GM10266 (cell line): ENCODE measurements at regions not wholly inside any gene's neighbourhood (a gene's known extent, or its start where the extent isn't known, plus 50 kb on each side); places are given as distances from the start of the nearest gene placed in this dataset.

ENCODE experiments used
- DNase-seq: peaks from one replicate; pipeline ENCODE4 v3.0.0; 2012; ENCODE audit errors: extremely low spot score
- TF ChIP-seq, protein P1 (sequence below): IDR thresholded peaks from 2 replicates; pipeline ENCODE4 v1.5.1; 2012; ENCODE audit warnings: mild to moderate bottlenecking, low read depth; ENCODE audit not compliant: control insufficient read depth, insufficient read depth; ENCODE audit errors: missing control alignments

DNA sequence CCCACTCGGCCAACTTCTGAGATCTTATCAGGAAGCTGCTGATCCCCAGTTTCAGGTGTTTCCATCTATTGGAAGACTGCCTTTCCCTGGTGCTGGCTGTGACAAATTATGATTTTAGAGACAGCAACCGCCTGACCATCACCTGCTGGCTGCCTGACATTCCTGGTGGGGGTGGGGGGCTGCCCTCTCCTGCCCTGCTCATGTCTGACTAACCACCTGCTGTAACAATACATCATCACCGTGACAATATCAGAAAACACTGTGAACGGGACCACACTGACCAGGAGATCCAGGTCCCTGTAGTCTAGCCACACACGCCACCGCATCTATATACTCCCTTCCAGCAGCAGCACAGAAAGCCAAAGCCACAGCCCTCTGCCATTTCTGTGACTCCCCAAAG, 537.5 kb downstream of the QKI start:
- TF ChIP-seq, protein P1, sequence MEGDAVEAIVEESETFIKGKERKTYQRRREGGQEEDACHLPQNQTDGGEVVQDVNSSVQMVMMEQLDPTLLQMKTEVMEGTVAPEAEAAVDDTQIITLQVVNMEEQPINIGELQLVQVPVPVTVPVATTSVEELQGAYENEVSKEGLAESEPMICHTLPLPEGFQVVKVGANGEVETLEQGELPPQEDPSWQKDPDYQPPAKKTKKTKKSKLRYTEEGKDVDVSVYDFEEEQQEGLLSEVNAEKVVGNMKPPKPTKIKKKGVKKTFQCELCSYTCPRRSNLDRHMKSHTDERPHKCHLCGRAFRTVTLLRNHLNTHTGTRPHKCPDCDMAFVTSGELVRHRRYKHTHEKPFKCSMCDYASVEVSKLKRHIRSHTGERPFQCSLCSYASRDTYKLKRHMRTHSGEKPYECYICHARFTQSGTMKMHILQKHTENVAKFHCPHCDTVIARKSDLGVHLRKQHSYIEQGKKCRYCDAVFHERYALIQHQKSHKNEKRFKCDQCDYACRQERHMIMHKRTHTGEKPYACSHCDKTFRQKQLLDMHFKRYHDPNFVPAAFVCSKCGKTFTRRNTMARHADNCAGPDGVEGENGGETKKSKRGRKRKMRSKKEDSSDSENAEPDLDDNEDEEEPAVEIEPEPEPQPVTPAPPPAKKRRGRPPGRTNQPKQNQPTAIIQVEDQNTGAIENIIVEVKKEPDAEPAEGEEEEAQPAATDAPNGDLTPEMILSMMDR = no peak
- no peak for DNase-seq

DNA sequence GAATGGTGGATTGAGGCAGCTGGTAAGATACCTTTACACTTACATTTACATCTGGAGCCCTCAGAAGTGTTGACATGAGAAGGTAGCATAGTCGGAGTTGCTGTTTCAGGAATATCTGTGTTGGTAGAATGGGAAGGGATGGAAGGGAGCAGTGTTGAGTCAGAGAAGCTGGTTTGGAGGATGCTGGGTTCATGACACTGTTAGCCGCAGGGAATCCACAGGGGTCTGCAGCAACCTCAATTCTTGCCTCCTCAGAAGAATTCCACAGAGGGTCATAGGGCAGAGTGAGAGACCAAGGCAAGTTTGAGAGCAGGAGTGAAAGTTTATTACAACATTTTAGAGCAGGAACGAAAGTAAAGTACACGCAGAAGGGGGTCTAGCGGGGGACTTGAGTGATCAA, 536.8 kb downstream of the QKI start:
- TF ChIP-seq, protein P1 = no peak
- DNase-seq = no peak

DNA sequence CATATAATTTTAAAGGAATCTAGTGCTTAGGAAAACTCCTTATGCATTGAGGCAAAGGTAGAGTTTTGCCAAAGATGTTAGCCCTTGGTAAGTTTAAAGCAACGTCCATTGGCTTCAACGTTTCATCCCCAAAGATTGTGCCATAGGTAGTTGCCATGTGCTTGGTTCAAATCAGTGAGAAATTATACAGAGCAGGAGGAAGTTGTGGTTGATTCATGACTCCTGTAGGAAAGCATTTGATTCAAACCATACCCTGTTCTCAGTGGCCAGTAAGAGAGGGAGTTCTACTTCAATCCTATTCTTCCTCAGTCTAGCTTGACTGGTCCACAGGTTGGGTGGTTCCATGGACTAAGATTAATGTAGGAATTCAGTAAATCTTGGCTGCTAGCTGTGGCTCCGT, 535.6 kb downstream of the QKI start:
- DNase-seq = no peak

DNA sequence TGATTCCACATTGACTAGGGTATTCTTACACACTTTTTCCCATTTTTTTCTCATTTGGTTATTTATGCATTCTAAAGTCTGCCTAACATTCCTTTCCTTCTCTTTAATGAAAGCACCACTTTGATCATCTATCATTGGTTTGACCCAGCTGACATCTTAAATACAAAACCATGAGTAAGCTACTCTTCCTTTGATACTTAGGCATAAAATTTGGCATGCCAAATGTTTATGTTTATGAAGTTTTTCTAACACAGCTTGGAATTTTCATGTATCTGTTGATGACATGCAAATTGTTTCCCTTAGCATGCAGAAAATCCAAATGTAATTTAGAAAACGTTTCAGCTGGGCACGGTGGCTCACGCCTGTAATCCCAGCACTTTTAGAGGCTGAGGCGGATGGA, 534.9 kb downstream of the QKI start:
- TF ChIP-seq, protein P1 = no peak
- no peak for DNase-seq

More for the DNA sequence above, 535.6 kb downstream of the QKI start:
- TF ChIP-seq, protein P1 = no peak

DNA sequence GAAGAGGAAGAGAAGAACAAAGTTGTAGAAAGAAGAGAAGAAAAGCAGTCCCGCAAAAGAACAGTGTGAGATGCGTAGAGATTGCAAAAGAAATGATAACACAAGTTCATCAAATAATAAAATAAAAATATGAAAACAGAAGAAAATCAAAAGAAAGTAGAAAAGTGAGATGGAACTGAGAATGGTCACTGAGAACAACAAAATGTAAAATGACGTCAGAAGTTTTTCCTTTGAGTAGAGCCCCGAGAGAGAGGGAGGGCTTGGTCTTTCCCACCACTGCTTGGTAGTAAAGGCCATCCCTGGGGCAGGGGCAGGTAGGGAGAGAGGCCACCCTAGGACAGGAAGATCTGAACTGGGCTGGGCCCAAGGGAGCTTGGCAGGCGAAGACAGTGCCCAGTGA, 533.7 kb downstream of the QKI start:
- TF ChIP-seq, protein P1 = no peak
- DNase-seq = no peak

DNA sequence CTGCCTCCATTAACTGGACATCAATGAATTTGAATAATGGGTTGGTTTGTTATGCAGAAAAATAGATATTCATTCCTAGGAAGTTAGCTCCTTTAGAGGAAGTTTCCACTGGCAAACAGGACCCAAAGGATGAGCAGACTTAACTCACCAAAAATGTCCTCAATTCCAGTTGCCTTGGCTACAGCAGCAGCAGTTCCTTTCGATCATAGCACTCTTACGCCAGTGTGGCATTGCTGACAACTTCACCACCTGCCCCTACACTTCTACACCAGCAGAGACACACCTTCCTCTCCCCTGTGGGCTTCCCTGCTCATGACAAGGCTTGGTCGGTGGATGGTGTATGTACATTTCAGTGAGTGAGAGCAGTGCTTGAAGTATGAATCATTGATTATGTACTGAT, 532.8 kb downstream of the QKI start:
- TF ChIP-seq, protein P1 = no peak
- DNase-seq = no peak

DNA sequence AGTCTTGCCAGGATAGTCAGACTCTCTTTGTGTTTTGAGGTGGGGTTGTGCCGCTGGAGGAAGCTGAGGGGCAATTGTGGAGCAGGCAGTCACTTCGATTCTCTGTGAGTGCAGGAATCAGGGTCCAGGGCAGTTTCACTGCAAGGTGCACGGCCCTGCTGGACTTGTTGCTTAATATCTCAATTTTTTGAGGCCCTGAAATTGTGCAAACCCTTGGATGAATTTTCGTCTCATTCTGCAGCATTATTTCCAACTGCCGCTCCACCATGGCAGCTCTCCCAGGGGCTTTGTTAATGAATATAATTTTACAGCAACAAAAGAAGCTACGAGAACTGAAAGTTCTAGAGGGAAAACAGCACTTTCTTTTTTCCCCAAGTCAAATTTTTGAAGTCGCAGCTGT, 531.9 kb downstream of the QKI start:
- TF ChIP-seq, protein P1 = no peak
- no peak for DNase-seq
